HG03108 (cell line): ENCODE measurements at regions not wholly inside any gene's neighbourhood (a gene's known extent, or its start where the extent isn't known, plus 50 kb on each side); places are given as distances from the start of the nearest gene placed in this dataset.

ENCODE experiments used
- ATAC-seq: cut with Tn5 transposase; IDR thresholded peaks from one replicate; pipeline ENCODE4 v1.9.1; 2021; ENCODE audit warnings: moderate library complexity; ENCODE audit not compliant: unreplicated experiment

GRCh38 chr15:26378304-26378703 is 394.6 kb downstream of the GABRB3 start:
- no peak for ATAC-seq

DNA sequence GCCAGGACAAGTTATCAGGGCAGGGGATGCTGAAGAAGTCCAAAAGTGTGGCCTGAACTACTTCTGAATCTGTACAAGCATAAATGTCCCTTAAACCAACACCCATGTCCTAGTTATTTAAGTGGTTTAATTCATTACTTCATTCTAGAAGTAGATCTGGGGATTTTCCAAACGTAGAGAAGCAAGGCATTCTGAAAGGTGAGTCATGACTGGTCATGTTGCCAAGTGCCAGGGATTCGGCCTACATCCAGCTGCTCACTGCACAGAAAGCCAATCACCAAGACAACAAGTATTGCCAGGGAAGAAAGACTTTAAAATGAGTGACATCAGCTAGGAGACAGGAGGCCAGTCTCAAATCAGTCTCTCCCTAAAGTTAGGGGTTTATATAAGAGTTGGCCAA is 396.6 kb downstream of the GABRB3 start:
- no peak for ATAC-seq

- no peak for ATAC-seq
Measured at GRCh38 chr15:26374806-26375205, 398.1 kb downstream of the GABRB3 start.

DNA sequence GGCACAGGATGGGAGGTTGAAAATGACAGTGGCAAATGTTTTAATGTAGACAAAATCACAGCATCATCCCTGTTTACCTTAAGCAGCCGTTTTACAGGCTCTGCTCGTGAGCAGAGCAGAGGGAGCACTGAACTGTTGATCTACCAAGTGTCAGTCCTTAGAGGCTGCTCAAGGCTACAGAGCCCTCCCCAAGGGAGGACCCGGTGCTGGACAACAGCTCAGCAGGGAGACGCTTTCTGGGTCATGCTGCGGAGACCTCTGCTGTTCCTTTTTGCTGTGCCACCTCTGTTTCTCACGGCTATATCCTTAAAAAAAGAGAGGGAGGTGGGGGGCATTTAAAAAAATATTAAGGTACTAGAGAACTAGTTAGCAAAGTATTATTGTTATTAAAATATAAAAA is 400.2 kb downstream of the GABRB3 start:
- ATAC-seq = no peak

GRCh38 chr15:26365077-26365476 is 407.8 kb downstream of the GABRB3 start:
- ATAC-seq = no peak

DNA sequence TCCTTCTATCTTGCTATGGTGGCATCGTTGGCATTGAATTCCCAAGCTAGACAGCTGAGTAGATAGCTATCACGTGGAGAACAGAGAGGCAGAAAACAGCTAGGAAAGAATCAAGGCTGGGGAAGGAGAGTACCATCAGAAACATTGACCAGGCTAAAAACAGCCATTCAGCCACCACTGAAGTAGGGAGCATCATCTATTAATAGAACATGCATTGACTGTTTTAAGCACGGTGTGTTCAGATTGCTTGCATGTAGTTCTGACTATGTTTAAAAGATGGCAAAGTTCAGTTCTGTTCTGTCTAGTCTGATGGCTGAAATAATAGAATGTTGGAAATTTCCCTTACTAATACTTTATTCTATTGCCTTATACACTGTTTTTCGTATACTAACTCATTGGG is 413.0 kb downstream of the GABRB3 start:
- no peak for ATAC-seq

GRCh38 chr15:26358708-26359107 is 414.2 kb downstream of the GABRB3 start:
- no peak for ATAC-seq

GRCh38 chr15:26357653-26358052 is 415.2 kb downstream of the GABRB3 start:
- no peak for ATAC-seq

DNA sequence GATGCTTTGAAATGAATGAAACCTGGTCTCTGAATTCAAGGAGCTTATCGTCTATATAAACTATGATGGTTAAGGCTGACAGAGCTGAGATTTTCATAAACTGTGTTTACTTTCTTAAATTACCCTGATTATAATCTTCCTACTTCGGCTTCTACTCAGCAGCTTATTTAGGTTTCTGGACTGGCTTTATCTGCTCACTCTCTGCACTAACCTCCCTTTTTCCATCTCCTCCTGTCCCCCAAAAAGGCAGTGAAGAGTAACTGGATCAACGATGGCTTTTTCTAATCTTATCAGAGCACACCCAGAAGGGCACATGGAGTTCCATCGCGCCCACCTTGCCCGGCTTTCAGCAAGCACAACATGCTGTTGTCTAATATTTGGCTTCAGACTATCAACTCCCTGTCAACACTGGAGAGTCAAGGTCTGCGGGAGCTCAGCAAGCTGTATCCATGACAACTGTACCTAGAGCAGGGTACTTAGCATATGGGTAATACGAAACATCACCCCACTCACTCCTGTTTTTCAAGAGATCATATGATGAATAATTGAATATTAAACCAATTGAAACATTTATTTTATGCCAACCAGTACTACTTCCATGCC is 417.3 kb downstream of the GABRB3 start:
- no peak for ATAC-seq

- no peak for ATAC-seq
Measured at GRCh38 chr15:26352909-26353308, 420.0 kb downstream of the GABRB3 start.

GRCh38 chr15:26352406-26352805 is 420.5 kb downstream of the GABRB3 start:
- ATAC-seq = no peak

DNA sequence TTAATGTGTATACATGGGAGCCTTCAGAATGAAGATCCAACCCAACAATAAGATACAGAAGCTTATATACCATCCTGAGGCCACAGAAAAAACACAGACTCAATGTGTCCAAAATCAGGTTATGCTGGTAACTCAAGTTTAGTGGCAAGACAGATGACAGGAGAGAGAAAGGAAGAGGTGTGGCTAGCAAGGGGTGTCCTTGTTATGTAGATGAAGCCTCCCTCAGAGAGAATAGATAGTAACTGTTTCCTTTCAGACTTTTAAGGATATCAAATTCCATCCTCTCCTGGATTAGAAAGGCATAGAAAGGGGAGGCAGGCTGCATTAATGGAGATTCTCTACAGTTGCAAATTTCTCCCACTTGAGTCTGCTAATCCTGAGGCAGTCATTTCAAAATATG is 447.4 kb downstream of the GABRB3 start:
- ATAC-seq = no peak

GRCh38 chr15:26323566-26323965 is 449.3 kb downstream of the GABRB3 start:
- ATAC-seq = no peak

GRCh38 chr15:26318689-26319088 is 454.2 kb downstream of the GABRB3 start:
- no peak for ATAC-seq

- no peak for ATAC-seq
Measured at GRCh38 chr15:26314577-26314976, 451.4 kb upstream of the ATP10A start.

DNA sequence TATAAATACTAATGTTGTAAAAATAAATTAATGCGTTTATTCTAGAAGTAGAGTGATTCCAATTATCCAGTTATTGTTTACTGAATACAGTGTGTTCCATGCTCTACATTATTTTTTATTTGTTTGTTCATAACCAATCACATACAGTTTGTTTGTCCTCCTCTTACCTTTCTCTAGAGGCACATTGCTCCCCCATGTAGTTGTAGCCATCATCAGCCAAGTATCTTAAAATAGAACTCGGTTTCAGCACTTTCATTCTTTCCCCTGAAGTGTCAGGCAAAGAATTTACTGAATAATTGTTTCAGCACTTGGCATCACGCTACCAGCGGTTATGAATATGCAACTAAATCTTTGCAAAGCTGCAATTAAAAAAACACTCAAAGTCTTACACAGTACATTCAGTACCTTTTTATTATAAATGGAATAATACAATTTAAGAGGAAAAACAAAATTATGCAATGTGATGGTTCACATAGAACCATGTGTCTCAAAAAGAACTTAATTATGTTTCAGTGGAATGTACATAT is 448.6 kb upstream of the ATP10A start:
- no peak for ATAC-seq

DNA sequence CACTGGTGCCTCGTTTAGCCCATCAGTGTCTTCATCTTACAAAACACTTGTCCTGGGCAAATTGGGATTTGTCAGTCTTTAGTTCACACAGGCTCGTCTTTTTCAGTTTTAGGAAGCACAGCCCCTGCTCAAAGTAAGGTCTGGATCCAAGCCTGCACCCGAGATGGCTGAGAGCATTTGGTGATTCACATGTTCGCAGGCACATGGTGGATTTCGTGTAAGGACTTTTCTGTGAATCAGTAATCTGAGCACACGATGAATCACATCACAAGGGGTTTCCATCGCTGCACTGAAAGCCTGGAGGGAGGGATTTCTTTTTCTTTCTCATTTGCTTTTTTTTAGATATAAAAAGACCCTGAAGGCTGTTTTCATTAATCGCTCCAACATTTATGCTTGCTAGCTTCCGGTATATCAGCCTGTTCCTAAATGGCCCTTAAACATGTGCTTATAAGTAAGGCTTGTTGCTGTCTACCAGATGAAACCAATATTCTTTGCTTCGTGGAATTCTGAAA is 435.6 kb upstream of the ATP10A start:
- no peak for ATAC-seq

- ATAC-seq = no peak
Measured at GRCh38 chr15:26298010-26298658, 435.0 kb upstream of the ATP10A start.

GRCh38 chr15:26295336-26296085 is 432.4 kb upstream of the ATP10A start:
- ATAC-seq = no peak

- ATAC-seq = no peak
Measured at GRCh38 chr15:26294059-26294689, 431.0 kb upstream of the ATP10A start.

DNA sequence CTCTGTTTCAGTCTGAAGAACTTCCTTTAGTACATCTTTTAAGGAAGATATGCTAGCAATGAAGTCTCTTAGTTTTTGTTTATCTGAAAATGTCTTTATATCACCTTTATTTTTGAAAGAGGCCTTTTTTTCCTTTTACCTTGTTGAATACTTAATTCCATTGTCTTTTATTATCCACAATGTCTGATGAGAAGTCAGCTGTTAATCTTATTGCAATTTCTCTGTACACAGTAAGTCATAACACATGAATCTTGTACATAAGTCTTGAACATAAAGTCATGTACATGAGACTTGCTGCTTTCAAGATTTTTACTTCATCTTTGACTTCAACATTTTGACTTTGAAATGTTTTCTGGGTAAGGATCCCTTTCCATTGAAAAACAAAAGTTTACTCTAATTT is 424.3 kb upstream of the ATP10A start:
- ATAC-seq = no peak
